GM20000 (cell line): ENCODE measurements at regions not wholly inside any gene's neighbourhood (a gene's known extent, or its start where the extent isn't known, plus 50 kb on each side); places are given as distances from the start of the nearest gene placed in this dataset.
"Not testable (repeated sequence)": the region's sequence is repeated elsewhere in the genome, so short reads cannot be mapped to it uniquely, and the experiment has no call there.

Experiments used
- DNase-seq: peaks from one replicate; pipeline ENCODE4 v3.0.0; 2012; ENCODE audit warnings: low spot score
- CTCF ChIP-seq: IDR thresholded peaks from 2 replicates; pipeline ENCODE4 v1.5.1; 2012; ENCODE audit warnings: mild to moderate bottlenecking, control low read depth; ENCODE audit errors: extremely low read depth, missing control alignments

GRCh38 chr5:126137891-126138280, 285.3 kb upstream of the GRAMD2B start:
- TF ChIP-seq CTCF, result no peak

GRCh38 chr5:126138281-126138931, 284.8 kb upstream of the GRAMD2B start:
- TF ChIP-seq CTCF, result no peak
- no peak for DNase-seq

More at GRCh38 chr5:126137891-126138280, 285.3 kb upstream of the GRAMD2B start:
- DNase-seq, result no peak

GRCh38 chr5:126139086-126139485, 284.1 kb upstream of the GRAMD2B start:
- no peak for DNase-seq
- no peak for TF ChIP-seq CTCF

GRCh38 chr5:126139773-126140172, 283.4 kb upstream of the GRAMD2B start:
- DNase-seq, result no peak

GRCh38 chr5:126143622-126144021, 279.6 kb upstream of the GRAMD2B start:
- DNase-seq, result no peak
- no peak for TF ChIP-seq CTCF

More at GRCh38 chr5:126139773-126140172, 283.4 kb upstream of the GRAMD2B start:
- no peak for TF ChIP-seq CTCF

GRCh38 chr5:126150319-126150718, 272.9 kb upstream of the GRAMD2B start:
- not testable (repeated sequence) for DNase-seq

- not testable (repeated sequence) for DNase-seq
These were observed 267.9 kb upstream of the GRAMD2B start for GRCh38 chr5:126155298-126155697.

- DNase-seq, result no peak
- TF ChIP-seq CTCF, result no peak
These were observed 256.8 kb upstream of the GRAMD2B start for GRCh38 chr5:126166368-126166767.
